GM19351 (cell line): ENCODE measurements at regions not wholly inside any gene's neighbourhood (a gene's known extent, or its start where the extent isn't known, plus 50 kb on each side); places are given as distances from the start of the nearest gene placed in this dataset.
"Not testable (repeated sequence)": the region's sequence is repeated elsewhere in the genome, so short reads cannot be mapped to it uniquely, and the experiment has no call there.

ENCODE experiments used
- ATAC-seq: cut with Tn5 transposase; IDR thresholded peaks from one replicate; pipeline ENCODE4 v1.9.1; 2021; ENCODE audit warnings: mild to moderate bottlenecking, moderate library complexity; ENCODE audit not compliant: unreplicated experiment

DNA sequence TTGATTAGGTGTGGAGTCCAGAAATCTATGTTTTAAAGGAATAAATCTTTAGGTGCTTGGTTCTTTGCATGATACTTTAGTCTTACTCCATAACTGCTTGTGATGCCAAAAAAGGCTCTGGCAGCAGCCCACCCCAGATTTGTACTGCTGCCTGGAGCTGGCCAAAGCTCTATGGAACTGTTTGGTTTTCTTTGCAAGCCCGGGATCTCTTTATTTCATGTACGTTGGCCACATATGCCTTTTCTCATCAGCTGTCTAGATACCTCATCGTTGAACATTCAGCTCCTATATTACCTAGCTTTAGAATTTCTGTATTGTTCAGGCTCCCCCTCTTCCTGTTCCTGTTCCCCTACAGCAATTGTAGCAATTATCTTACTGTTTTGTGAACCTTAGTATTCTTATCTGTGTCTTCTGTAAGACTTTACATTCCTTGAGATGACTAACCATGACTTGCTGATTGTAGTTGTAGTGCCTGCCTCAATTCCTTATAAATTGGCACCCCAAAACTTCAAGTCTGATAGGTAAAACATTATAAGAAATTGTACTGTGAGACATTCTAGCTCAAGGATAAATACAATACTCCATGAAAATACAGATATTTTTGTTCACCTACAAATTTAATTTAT is 199.4 kb upstream of the GPRIN3 start:
- no peak for ATAC-seq

DNA sequence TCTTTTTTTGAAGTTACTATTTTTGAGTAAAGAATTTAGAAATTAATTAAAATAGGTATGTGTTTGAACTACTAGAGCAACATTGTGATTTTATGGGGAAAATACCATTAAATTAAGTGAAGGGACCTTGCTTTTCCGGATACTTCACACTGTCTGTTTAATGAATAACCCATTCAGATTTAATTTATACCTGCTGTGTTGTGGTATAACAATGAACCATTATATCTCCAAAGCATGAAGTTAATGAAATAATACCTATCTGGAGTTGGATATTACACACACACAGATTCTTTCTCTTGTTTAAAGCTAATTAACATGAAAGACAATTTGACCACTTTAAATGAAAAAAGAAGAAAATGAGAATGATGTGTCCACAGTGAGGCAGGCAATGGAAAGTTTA is 195.0 kb upstream of the GPRIN3 start:
- ATAC-seq = no peak

DNA sequence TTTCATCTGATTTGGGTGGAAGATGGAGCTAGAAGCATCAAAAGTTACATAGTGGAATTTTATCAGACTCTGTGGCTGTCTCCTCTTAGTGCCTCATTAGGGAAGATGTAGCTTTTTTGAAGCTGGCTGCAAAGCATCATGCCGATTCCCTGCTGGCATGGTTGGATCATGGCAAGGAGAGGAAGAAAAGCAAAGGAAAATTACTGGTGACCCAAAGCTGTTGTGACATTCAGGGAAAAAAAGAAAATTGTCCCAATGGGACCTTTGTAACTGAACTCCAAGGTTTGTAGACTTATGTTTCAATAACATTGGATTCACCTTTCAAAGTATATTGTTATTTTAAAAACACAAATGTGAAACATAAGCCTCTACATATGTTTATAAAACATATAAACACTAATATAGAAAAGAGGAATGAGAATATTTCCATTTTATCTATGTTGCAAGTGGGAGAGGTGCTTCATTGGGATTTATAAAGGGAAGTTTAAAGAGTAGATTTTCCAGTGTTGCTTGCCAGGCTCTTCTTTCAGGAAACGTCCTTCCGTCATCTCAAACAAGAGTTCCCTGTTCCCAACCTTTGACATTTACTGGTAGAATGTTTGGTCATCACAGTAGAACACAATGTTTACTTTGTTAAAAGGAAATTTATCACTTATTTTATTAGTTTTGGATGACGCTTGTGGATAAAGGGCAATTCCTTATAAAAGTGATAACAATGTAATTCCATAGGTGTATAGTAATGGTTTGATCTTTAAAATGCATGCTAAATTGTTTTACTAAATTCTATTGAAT is 190.1 kb upstream of the GPRIN3 start:
- ATAC-seq = no peak

DNA sequence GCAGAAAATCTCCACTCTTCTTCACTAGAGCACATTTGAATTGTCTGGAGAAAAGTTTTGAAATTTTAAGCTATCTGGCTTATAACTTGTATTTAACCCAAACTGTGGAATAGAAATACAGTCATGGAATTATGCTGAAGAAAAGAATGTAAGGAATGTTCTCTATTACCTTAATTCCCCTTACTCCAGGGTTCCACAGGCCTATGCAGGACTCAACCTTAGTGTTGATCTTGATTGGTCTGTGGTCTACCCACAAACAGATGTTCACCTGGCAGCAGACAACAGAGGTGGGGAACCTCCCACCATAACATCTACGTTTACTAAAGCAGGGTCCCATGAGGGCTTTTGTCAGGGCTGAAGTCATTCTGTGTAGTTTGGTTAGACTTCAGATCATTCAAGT is 189.3 kb upstream of the GPRIN3 start:
- no peak for ATAC-seq

DNA sequence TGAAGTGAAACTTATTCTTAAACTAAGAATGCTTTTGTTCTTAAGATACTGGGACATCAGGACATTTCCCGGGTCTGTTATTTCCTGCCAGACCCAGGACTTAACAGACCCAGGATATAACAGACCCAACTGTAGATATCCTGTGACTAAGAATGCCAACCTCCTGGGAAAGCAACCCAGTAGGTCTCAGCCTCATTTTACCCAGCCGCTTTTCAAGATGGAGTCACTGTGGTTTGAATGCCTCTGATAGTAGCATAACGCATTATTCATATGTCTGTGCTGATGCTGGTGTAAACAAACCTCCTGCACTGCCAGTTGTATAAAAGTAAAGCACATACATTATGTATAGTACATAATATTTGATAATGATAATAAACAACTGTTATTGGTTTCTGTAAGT is 185.8 kb upstream of the GPRIN3 start:
- ATAC-seq = no peak

DNA sequence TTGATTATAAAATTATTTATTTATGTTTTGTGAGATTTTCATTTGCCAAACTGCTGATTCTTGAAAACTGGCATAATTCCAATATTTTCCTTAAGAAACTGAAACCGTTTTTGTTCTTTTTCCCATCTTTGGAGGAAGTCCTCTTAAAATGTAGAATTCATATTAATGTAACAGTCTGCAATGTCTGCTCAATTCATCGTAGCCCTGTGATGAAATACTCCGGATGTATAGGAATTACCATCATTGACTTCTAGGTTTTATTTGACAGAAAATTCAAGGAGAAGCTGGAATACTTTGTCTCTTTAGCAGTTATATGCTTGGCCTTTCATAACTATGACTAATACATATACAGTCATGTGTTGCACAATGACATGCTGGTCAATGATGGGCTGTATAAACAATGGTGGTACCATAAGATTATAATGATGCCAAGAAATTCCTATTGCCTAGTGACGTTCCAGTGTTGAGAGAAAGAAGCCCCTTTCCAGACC is 185.0 kb upstream of the GPRIN3 start:
- ATAC-seq = no peak

DNA sequence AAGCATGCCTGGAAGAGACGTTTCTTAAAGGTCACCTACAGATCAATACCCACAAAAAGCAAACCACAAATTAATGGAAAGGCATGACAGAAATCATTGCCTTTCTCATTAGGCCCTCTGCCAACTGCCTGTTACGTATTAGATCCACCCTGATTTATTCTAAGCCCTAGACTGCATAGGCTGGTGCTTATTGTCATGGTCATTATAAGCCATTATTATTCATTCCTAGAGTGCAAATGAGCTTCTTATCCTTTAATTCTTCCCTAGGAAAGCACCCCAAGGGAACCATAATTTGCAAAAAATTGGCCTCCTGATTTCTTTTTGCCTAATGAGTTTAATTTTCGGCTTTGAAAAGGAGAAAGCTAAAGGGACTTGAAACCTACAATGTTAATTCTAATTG is 184.2 kb upstream of the GPRIN3 start:
- no peak for ATAC-seq

DNA sequence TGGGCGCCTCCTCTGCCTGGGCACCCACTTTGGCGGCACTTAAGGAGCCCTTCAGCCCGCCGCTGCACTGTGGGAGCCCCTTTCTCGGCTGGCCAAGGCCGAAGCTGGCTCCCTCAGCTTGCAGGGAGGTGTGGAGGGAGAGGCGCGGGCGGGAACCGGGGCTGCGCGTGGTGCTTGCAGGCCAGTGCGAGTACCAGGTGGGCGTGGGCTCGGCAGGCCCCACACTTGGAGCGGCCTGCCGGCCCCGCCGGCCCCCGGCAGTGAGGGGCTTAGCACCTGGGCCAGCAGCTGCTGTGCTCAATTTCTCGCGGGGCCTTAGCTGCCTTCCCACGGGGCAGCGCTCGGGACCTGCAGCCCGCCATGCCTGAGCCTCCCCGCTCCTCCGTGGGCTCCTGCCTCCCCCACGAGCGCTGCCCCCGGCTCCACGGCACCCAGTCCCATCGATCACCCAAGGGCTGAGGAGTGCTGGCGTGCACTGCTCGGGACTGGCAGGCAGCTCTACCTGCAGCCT is 182.4 kb upstream of the GPRIN3 start:
- not testable (repeated sequence) for ATAC-seq

DNA sequence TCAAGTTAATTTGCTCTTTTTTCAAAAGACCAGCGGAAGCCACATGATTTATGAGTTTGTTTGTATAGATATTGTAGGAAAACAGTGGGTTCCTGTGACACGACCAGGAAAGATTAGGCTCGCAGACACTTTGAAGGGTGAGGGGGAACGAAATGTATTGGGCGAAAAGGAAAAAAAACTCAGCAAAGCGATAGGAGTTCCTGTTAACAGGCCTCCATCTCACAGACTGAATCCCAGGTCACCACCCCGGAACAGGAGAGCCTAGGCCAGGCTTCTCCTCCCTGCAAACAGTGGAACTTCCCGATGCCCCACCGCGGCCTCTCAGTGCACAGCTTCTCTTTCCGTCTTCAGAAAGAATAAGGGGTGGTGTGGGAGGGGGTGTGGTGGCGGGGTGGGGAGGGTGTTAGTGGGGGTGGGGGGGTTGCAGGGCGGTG is 181.8 kb upstream of the GPRIN3 start:
- no peak for ATAC-seq

DNA sequence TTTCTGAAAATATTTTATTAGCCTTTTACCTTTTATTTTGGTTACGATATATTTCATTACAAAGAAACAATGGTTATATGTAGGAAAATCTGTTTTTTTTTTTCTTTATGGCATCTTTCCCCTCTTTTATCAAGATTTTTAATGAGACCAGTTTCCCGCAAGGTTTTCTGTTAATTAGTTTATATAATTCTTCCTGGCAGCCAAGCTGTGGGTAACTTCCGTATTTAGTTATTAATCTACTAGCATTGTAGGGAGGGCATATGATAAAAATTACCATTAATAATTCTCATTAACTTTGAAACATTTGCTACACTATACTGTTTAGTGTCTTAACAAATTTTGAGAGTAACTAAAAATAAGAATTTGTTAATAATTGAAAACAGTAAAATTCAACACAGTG is 181.1 kb upstream of the GPRIN3 start:
- no peak for ATAC-seq

DNA sequence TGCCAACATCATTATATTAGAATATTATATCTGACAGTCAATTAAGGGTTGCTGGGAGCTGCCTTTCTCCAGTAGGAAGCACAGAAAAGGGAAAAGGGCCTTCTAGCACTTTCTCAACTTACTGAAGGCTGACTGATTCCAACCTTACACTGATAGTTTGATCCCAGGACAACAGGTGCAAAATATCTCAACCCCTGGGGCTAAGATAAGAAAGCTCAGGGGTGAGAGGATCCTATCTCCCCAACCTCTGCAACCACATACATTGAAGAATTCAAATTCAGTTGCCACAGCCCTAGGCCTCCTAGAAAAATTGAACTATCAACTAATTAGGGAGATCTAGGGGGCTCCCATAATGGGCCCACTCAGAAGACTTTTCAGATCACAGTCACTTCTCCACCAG is 179.1 kb upstream of the GPRIN3 start:
- ATAC-seq = no peak

DNA sequence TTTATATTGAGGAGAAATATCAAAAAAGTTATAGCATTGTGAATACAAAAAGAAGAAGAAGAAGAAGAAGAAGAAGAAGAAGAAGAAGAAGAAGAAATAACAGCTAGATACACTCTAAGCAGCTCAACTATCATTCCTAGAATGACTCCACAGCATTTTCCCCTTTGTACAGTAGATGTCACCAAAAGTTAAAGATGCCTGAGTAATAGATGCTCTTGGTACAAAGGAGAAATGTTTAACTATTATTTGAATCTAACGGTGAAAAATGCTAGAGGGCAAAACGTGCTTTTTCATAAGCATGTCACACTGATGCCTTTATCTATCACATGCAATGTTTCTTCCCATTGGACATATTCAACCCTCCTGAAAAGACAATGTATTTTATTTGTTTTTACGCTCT is 178.4 kb upstream of the GPRIN3 start:
- peak; percentile 54 for ATAC-seq

DNA sequence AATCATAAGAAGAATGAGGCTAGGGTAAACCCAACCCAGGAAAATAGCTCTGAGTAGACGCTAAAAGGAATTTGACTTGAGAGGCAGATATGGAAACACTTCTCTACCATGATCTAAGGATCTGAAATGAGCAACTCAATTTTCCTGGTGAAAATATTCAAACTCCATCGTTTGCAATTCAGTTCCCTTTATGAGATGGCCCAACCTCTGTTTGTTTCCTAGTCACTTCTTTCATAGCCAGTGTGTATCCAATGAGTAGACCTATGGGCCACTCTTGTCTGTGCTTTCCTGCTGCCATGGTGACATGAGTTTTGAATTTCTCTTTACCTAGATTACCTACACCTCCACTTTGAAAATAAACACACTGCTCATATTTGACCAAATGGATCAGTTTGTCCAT is 176.2 kb upstream of the GPRIN3 start:
- ATAC-seq = no peak

DNA sequence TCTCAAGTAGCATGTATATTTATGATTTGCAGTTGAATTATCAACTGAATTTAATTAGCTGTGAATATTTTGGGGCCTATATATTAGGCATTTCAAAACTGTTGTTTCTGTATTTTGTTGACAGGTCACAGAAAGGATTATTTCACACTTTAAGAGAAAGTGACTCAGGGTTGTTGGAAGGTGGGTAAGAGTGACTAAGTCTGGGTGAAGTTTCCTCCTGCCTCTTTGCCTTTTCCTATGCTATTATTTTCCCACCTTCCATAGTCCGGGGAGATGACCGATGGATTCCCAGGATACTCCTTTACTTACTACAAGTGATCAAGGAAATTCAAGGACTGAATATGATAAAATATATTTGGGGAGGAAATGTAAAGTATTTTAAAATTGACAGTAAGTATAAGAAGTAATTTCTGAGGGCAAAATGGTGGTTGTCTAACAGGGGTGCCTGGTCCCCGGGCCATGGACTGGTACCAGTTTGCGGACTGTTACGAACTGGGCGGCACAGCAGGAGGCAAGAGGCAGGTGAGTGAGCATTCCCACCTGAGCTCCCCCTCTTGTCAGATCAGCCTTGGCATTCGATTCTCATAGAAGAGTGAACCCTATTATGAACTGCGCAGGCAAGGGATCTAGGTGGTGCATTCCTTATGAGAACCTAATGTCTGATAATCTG is 175.5 kb upstream of the GPRIN3 start:
- no peak for ATAC-seq

DNA sequence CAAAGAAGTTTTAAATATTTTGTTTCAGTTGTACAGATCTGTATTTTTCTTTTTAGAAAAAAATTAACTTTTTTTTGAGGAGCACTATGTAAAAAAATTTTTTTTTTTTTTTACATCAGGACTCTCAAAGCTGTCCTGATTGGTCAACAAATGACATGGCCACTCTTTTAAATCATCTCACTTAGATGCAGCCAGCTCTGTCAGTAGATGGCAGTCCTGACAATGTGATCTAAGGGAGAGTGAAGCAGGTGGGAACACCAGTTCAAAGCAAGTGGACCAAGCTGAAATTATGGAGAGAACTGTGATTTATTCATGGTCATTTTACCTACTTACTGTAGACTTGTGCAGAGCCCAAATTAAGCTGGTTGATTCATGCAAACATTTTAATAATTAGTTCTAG is 174.7 kb upstream of the GPRIN3 start:
- peak; percentile 95 for ATAC-seq

DNA sequence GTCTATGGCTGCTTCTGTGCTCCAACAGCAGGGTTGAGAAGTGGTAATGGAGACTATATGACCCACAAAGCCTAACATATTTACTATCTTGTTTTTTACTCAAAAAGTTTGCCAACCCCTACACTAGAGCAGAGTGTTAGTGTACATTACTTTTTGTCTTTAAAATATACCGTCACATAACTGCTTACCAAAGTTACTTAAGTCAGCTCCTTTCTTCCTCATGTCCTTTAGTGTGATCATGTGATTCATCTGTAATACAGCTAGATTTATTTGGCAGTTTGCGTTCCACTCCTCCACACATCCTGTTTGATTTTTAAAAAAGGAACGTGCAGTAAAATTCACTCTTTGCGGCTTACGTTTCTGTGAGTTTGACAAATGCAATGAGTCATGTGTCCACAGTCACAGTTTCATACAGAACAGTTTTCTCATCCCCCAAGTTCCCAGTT is 162.4 kb upstream of the GPRIN3 start:
- peak; percentile 85 for ATAC-seq

DNA sequence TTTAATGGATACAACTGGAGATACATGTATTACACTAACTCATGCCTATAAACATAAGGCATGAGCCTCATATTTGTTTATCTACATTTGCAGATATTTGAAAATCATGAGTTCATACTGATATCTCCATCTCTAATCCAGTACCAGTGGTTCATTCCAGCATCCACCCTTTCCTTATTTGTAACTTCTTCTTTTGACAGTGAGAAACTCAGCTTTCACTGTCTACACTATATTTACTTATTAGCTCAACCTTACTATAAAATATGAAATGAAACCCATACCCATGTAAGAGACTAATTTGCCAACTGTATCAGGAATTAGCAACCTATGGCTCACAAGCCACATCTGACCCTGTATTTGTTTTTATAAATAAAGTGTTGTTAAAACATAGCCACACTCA is 161.9 kb upstream of the GPRIN3 start:
- peak; percentile 20 for ATAC-seq

DNA sequence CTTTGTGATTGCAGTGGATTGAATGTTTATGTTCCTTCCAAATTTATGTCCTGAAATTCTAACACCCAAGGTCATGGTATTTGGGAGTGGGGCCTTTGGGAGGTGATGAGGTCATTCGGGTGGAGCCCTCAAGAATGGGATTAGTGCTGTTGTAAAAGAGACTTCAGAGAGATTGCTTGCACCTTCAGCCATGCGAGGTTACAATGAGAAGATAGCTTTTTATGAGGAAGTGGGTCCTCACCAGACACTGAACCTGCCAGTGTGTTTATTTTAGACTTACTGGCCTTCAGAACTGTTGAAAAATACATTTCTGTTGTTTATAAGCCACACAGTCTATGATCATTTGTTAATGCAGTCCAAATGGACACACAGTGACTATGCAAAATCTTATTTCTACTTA is 161.0 kb upstream of the GPRIN3 start:
- ATAC-seq = peak; percentile 31

DNA sequence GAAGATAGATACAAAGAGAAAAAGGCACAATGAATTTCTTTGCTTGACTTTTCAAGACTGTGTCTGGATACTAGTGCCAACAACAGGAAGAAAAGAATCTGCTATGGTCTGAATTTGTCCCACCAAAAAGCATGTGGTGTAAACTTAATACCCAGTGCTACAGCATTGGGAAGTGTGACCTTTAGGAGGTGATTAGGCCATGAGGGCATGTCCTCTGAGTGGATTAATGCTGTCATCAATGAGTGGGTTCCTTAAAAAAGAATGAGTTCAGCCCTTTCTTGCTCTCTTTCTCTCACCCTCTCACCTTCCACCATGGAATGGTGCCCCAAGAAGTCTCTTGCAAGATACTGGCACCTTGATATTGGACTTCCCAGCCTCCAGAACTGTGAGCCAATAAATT is 155.7 kb upstream of the GPRIN3 start:
- no peak for ATAC-seq

DNA sequence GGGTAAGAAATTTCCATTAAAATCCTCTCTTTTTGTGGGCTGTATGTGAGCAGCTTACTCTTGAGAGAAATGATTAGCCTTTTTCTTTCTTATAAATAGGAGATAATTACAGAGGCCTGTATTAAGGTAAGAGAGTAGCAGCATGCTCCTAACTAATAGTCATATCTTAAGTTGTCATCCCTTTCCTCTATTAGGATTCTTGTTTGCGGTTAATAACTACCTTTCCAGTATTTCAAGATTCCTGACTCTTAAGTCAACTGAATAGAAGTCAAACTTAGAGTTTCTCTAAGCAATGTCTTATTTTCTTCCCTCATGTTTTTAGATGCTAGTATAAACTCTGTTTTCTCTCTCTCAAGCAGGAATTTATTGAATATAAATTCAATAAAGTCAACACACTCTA is 139.9 kb upstream of the GPRIN3 start:
- ATAC-seq = no peak

DNA sequence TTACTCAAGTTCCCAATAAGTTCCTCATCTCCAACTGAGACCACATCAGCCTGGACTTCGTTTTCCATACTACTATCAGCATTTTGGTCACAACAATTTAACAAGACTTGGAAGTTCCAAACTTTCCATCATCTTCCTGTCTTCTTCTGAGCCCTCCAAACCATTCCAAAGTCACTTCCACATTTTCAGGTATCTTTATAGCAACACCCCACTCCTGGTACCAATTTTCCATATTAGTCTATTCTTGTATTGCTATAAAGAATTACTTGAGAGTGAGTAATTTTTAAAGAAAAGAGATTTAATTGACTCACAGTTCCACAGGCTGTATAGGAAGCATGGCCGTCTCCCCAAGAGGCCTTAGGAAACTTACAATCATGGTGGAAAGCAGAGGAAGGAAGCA is 138.6 kb upstream of the GPRIN3 start:
- ATAC-seq = no peak

DNA sequence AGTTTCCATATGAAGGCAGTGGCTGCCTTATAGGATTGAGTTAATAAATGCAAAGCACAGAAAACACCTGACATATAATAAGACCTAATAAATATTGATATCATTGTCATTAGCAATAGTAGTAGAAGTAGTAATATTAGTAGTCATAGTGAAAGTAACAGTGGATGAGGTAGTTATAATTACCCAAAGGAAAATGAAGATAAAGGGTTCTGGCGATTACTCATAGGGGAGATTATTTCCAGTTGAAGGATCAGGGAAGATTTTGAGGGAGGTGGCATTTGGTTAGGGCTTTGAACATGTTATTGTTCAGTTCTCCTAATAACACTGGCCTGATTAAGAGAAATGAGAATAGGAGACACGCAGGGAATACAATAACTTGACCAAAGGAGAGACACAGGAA is 131.9 kb upstream of the GPRIN3 start:
- no peak for ATAC-seq
